Left kidney (tissue), 1 donor: ENCODE measurements at regions not wholly inside any gene's neighbourhood (a gene's known extent, or its start where the extent isn't known, plus 50 kb on each side); places are given as distances from the start of the nearest gene placed in this dataset.
A peak's percentile ranks its signal among the peaks of the same experiment; 100 is the strongest.
"Not testable (repeated sequence)": the region's sequence is repeated elsewhere in the genome, so short reads cannot be mapped to it uniquely, and the experiment has no call there.

Source experiments
- DNase-seq: peaks from one replicate; pipeline ENCODE4 v3.0.0-alpha.2; 2013

DNA sequence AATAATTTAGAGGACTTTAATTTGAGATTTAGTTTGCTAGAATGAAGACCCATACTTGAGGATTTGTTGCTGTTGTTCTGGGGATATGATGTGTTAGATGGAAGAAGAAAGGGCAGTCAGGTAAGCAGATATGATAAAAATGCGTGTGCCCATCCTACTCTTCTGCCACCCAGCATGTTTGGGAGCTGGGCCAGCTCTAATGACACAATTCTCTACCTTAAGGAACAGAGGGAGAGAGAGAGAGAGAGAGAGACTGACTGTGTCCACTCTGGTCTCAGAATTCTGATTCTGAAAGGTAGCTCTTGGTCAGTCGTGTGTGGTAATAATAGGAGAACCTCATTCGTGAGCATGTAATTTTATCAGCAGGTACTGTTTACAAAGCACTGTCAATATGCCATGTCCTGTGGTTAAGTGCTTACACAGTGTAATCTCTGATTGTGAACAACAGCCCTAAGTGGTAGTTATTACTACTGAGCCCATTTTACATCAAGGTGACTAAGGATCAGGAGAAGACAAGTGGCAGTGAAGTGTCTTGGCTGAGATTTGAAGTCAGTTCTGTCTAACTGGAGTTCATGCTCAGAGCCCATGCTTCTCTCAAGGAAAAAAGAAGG lies 307.4 kb upstream of the SEMA6A start:
- no peak for DNase-seq

DNA sequence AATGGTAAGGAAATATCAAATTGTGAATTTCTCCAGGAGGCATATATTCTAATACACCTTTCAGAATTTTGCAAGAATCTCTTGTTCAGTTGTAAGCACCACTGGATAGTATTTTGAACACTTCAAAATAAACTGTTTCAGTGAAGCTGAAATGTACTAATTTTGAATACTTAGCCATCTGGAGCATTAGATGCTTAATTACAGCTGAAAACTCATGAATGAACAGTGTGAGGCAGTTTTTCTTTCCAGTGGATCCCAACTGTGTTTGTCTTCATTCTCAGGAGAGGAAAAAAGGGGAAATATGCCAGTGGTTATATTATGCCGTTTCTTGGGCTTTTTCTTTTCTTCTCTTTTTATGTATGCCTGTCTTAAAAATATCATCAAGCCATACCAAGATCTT lies 306.0 kb upstream of the SEMA6A start:
- no peak for DNase-seq

DNA sequence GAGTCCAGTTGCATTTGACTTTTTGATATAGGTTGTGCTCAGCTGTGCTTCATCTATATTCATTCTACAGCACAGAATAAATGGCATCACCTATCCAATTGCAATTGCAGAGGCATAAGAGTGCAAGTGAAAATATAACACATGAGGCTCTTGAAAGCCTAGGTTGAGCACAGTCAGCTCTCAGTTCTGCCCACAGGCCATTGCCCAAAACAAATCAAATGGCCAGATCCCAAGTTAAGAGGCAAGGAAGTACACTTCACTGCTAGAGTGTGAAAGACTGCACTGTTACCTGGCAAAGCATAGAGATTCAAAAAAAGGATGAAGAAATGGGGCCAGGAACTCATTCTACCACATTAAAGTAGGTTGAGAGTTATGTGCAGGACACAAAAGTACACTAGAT lies 305.5 kb upstream of the SEMA6A start:
- no peak for DNase-seq

DNA sequence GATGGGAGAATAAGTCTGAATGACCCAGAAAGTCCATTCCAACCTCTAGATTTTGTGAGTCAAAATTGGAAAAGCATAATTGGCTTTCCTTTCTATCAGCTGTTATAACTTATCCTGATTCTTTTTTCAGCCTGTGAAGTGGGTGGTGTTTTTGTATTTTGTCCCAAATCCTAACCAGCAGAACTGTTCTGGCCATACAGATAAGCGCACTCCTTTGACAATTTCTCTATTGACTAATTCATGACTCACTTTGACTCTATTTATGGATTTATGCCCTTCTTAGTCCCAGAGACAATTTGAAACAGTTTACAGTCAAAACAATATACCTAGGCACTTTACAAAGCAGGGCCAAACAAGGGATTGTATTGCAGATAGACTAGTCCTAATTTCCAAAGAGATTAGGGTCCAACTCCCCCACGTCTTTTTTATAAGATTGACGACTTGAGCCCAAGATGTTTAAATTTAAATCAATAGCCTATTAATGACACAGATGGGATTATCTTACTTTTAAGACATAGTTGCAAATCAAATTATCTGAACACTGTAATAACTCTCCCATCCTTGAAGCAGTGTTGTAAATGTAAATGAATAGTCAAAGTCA lies 301.7 kb upstream of the SEMA6A start:
- DNase-seq, result no peak

DNA sequence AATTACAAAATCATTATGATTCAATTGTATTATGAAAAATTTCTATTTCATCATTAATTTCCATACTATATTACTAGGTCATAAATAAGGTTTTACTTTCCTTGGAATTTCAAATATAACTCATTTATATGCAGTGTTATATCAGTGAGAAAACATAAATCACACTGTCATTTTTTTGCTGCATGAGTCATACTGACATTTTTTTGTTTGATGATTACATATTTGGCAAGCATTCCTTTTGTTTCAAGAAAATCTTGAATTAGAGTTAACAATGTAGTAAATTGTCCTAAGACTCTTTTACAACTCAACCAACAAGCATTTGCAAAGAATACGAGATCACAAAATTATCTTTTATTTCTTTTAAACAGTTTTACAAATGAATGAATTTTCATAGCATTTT lies 298.4 kb upstream of the SEMA6A start:
- no peak for DNase-seq

DNA sequence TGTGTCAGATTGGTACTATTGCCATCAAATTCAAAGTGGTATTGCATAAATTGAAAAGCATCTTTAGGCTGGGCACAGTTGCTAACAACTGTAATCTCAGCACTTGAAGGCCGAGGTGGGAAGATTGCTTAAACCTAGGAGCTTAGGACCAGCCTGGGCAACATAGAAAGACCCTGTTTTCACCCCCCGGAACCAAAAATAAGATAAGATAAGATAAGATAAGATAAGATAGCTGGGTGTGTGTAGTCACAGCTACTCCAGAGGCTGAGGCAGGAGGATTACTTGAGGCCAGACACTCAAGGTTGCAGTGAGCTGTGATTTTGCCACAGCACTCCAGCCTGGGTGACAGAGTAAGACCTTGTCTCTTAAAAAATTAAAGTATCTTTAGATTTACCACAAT lies 297.9 kb upstream of the SEMA6A start:
- no peak for DNase-seq

DNA sequence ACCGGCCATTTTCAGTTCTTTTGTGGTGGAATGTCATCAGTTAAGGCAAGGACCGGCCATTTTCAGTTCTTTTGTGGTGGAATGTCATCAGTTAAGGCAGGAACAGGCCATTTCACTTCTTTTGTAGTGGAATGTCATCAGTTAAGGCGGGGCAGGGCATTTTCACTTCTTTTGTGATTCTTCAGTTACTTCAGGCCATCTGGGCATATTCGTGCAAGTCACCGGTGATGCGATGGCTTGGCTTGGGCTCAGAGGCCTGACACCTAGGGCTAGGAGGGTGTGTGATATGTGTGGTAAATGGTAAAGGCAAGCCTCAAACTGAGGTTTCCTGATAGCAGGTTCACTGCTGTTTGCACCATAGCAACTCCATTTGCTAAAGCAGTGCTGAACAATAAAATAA lies 293.2 kb upstream of the SEMA6A start:
- not testable (repeated sequence) for DNase-seq

DNA sequence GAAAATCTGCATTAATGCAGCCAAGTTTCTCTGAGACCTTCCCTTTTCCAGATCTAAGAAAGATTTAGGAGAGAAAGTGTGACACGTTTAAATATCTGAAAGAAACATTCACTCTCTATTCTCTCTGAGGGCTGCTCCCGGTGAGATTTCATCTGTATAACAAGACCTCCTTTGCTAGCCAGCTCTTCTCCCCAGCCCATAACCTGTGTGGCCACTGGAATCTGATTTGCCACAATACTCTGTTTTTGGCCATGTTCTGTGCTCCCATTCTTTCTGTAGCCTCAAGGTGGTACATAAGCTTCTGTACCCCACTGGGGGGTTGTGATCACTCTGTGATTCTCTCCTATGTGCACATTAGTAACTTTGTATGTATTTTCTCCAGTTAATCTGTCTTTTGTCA lies 291.0 kb upstream of the SEMA6A start:
- no peak for DNase-seq

DNA sequence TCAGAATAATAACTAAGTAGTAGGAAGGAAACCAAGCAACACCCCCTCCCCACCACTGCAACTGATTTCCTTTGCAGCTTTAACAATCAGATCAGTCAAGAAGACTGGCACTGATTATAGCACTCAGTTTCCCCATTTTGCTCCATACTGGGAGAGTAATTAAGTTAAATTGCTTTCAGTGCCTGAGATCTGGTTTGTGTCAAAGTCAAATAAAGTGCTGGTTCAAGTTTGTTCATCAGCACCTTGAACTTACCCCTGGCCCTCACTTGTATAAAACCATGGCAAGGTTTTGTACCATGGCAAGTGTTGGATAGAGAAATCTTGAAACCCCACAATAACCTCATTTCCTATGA lies 290.2 kb upstream of the SEMA6A start:
- DNase-seq, result no peak

DNA sequence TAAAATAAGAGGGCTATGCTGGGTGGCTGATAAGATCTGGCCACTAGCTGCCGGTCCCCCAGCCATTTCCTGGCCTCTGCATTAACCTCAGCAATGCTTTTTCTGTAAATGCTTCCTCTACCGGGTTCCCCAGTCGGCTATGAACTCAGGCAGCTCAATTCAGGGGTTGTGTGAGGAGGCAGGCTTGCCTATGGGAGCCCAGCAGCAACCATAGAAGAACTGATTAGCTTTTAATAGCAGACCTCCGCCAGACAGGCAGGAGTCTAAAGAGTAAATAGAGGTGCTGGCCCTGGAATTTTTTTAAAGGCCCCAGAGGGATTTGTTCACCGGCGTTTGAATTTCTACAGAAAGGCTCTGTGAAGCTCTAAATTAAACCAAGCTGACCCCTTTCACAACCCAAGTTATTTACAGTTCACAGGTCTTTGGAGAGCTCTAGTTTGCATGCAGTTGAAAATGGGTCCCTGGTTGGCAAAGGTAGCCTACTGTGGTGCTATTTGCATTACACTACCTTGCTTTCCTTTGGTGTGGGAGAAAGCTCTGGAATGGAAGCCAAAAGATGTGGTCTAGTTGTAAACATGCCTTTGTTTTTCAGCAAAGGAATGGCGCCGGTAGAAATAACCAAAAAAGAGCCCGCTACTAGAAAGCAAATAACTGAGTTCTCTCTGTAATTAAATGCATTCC lies 289.7 kb upstream of the SEMA6A start:
- DNase-seq, result peak; percentile 15

DNA sequence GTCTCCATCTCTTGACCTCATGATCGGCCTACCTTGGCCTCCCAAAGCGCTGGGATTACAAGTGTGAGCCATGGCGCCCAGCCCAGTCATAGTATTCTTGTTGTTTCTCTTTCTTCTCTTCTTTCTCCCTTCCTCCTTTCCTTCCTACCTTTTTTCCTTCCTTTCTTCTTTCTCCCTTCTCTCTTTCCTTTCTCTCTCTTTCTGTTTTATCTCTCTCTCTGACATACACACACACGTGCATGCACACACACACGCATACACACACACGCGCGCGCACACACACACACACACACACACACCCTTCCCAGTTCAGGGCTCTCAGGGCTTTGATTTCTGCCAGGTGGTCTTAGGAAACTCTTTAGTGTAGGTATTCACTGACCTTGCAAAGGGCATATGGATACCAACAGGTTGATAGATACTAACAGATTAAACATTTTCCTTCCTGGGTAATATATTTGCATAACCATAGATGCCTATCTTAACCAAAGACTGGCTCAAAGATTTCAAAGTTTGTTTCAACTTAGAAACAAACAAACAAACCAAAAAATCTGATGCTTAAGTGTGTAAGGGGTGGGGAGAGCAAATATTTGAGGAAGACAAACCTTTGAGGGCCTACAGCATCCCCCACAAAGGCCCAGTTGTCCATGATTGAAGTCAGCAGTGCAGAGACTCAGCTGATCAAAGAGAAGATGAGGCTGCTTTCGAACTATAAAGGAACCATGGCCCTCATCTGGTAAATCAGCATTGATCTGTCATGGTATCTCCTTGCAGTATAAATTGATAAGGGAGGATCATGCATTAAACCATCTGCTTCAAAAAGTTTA lies 288.2 kb upstream of the SEMA6A start:
- DNase-seq, result no peak

DNA sequence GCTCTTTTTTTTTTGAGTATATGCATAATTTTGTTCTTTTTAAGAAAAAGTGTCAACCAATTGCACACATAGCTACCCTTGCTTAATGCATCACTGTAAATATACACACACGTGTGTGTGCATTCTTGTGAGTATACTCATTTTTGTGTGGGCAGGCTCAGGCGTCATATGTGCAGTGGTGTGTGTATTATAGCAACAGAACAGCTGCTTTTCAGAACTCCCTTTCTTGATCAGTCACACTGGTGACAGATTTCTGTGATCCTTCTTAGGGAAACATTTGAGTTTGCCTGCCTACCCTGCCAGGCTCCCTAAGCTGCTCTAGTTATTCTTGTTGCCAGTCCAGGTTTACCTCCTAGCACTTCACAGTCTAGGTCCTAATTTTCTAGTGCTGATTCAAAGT lies 287.0 kb upstream of the SEMA6A start:
- DNase-seq, result no peak

DNA sequence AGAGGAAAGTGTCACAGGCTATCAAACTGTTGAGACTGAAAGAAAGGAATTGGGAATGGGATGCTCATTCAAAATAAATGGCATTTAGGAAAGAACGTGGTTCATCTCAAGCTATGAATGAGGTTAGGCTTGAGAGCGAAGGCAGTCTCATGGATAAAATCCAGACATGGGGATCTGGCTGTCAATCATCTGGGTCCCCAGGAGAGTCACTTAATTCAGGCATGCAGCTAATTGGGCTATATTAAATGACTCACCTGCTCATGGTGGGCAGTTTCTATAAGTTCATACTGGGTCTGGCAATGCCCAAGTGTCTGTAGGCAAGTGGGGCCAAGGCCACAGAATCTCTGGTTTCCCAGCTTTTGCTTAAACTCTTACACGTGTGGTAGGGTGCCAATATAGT lies 286.5 kb upstream of the SEMA6A start:
- DNase-seq, result no peak

DNA sequence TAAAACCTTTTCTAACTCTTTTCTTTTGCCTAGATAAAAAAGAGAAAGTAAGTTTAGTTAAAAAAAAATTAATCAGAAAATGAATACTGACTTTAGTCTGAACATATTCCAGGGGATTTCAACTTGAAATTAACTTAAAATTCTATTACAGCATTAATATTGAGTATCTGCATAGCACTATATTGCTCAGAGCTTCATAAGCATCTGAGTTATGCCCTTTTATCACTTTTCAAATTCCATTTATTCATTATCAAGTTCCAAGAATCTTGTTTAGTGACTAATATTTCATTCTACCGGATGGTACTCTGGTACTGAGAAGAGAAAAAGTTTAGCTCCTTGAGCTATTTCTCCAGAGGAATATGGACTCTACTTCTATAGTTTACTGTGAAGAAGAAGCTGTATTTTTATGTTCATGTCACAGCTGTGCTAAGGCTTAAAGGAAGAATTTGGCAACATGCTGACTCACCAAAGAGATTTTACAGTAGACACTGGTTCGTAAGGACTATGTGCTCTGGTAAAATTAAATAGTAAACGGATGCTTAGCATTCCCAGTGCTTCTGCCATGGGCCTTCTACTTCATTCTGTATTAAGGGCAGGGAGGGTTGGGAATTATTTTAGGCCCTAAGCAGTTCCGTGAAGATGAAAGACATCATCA lies 285.2 kb upstream of the SEMA6A start:
- no peak for DNase-seq

DNA sequence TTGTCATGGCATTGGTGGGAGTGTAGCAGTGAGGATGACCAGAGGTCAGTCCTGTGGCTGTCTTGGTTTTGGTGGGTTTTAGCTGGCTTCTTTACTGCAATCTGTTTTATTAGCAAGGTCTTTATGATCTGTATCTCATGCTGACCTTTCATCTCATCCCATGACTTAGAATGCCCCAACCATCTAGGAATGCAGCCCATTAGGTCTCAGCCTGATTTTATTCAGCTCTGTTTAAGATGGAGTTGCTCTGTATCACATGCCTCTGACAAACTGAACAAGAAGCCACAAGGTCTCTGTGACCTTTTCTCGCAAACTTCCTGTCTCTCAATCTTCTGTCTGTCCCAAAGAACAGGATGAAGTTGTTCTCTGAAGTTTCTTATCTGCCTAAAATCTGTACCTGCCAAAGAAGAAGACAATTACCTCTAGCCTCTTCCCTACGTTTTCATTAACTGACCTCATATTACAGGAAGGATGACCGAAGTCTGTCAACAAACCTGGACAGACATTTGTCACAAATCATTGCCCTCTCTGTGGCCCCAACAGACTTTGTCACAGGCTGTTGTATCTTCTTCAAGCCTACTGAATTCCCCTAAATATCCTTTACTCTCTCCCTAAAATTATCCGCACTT lies 284.2 kb upstream of the SEMA6A start:
- no peak for DNase-seq

DNA sequence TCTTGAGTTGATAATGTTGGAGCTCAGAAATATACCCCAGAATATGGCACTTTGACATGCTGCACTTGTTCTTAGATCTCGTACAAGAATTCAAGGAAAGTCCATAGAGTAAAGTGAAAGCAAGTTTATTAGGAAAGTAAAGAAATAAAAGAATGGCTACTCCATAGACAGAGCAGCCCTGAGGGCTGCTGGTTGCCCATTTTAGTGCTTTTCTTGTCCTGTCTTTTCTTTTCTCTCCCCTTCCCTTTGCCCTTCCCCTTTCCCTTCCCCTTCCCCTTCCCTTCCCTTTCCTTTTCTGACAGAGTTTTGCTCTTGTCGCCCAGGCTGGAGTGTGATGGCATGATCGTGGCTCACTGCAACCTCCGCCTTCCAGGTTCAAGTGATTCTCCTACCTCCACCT lies 283.4 kb upstream of the SEMA6A start:
- DNase-seq, result not testable (repeated sequence)

DNA sequence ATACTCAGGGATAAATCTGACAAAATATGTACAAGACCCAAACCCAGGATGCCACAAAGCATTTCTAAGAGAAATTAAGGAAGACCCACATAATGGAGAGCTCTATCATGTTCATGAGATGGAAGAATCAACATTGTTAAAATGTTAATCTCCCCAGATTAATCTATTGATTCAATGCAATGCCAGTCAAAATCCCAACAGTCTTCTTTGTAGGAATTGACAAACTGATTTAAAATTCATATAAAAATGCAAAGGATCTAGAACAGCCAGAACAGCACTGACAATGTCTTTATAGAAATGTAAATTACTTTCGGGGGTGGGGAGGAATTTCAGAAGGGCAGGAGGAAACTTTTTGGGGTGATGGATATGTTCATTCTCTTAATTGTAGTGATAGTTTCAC lies 281.6 kb upstream of the SEMA6A start:
- no peak for DNase-seq

DNA sequence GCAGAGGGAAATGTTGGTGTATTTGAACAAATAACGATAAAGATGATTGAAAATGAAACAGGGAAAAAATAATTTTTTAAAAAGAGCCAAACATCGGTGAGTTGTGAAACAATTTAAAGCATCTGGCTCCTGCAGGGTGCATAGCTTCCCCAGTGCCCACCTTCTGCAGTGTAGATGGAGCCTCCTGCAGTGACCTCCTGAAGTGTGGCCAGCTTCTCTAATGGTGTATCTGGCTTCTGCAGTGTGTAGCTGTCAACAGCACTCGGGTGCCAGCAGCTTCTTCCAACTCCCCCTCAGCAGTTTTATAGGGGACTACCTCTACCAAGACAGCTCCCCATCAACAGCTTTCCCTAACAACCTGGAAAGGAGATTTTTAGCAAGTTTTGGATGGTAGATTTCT lies 279.4 kb upstream of the SEMA6A start:
- DNase-seq, result no peak

DNA sequence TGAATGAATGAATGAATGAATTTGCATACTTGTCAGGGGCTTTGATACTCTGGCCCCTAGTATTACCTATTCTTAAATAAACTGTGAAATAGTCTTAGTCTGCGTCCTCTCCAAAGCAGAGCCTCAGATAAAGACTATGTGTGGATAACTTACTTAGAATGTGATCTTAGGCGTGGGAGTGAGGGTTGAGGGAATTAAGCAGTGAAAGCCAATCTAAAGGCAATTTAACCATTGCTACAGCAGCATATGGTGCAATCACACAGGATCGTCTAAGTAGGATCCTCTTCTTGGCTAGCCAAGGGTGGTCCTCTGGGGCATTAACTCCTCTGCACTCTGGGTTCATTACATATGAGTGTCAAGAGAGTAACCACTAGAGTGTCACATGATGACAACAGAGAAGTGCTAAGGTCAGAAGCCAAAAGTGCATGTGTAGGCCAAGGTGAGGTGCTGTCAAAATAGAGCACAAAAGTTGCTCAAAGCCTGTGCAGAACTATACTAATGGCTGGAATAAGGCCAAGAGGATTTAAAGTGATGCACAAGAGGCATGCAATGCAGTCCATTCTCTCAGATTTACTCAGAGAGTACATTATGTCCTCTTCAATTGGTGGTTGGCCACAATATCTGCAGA lies 274.4 kb upstream of the SEMA6A start:
- DNase-seq, result peak; percentile 21

DNA sequence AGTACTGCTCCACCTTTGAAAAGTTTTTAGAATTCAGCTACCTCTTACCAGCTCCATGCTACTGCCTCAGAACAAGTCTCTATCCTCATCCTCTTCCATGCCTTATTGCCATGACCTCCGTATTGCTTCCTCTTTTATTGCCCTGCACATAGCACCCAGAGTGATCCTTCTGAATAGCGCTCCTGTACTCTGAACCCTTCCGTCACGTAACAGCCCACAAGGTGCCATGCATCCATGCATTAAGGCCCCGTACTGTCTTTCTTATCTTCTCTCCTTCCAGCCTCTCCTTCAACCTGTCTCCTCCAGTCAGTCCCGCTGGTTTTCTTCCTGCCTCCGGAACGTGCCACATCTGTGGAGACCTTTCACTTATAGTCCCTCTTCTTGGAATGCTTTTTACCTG lies 273.3 kb upstream of the SEMA6A start:
- DNase-seq, result no peak

DNA sequence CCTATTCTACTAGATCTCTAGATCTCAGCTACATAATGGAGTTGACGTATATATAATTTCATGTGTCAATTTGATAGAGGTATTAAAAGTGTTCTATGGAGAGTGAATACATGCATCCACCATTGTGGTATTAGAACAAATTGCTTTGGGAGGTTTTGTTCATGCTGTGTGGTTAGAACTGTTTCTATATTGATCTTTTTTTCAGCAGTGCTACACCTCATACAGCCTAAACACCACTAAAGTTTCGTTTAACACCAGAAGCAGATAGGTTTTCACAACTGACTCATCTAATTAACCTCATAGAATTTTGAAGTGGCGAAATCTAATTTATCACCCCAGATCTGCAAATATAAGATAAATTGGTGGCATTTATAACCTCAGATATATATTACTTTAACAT lies 269.4 kb upstream of the SEMA6A start:
- DNase-seq, result no peak

DNA sequence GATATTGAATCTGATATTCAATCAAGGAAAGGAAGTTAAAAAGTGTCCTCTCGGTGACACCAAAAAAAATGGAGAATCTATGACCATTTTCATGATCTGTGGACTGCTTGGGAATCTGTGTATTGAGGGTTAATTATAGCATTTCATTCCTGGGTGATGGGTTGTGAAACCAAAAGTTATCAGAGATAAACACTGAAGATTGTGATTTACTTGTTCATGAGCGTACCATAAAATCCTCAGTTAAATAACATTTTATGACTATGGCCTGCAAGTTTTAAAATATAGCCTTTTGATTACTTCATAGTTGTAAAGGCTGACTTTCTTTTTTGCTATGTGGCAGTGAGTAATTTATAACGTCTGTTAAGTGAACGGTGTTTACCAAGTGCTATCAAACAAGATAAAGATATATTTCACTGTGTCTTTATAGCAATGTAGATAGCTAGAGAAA lies 267.9 kb upstream of the SEMA6A start:
- no peak for DNase-seq
